HG02759 (cell line): ENCODE measurements at regions not wholly inside any gene's neighbourhood (a gene's known extent, or its start where the extent isn't known, plus 50 kb on each side); places are given as distances from the start of the nearest gene placed in this dataset.

Experiments
- ATAC-seq: cut with Tn5 transposase; IDR thresholded peaks from one replicate; pipeline ENCODE4 v1.9.1; 2021; ENCODE audit warnings: mild to moderate bottlenecking, moderate library complexity; ENCODE audit not compliant: unreplicated experiment

DNA sequence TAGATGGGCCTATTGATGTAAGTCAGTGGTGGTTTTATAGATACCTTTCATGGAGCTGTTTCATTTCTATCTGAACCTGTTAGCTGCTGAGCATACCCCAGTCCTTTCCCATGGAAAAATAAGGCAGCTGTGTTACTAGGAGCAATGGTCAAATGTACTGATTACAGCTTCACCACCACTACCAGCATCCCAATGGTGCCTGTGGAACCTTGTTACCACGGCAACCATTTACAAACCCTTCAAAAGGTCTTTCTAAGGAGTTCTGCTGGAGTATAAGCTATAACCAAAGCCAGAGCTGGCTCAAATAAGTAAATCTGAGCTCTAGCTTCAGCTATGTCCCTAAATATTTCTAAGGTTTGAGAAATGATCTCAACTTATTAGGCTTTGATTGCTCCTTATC lies 133.4 kb upstream of the ACP3 start:
- ATAC-seq, result no peak

DNA sequence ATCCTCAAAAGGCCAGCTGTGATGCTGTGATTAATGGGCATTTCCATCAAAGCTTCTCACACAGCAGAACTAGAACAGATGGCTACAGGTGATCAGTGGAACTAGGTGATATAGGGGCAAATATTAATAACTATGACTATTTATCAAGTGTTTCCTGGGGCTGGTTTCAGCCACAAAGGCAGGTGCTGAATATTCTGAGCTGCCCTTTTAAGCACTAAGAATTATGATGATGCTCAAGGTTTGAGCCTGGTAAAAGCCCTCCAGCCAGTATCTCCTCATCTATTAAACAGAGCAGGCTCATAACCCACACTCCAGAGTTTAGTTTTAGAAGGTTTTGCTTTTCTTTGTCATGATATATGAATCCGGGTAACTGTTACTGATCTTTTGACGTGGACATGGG lies 129.5 kb upstream of the ACP3 start:
- ATAC-seq, result no peak

DNA sequence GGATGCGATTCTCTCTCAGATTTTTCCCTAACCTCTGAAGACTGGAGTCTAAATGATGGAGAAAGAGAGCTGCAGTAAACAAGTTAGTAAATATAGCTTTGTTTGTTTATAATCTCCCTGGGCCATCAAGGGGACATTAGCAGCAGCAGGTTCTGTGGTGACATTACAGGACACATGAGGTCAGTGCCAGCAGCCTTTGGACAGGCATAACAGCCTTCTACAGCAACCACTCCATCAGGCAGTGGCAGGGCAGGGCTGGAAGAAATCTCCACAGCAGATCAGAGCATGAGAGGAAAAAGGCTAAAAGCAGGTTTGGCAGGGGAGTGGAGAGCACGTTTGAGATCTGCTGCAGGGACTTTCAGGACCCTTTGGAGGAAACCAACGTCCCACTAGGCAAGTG lies 127.6 kb upstream of the ACP3 start:
- ATAC-seq, result no peak

DNA sequence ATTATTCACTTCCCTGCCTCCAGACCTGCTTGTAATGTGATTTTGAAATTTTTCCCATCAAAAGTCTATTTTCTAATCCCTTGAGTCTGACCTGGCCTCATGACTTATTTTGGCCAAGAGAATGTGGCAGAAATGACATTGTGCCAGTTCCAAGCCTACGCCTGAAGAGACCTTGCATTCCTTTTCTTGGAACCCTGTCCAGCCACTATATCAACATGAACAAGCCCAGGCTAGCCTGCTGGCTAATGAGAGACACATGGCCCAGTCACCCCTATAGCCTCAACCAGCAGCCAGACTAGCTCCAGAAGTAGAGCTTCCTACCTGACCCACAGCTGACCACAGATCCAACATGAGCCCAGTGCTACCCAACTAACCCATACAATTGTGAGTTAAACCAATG lies 121.1 kb upstream of the ACP3 start:
- ATAC-seq, result no peak

DNA sequence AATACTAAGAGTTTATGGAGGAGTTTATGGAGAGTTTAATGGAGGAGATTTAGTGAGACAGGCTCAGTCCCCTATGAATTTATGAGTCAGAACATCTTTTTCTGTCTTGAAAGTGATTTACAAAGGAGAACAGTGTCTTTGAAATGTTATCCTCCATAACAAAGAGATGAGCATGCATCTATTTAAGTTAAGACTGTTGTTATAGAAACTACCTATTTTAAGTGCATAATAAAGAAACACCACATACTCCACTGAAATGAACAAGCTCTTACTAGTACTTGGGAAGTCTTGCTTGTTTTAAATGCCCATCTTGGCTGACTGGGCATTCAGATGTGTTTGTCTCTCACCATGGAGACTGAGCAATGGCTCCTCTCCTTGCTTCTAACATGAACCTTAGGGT lies 118.7 kb upstream of the ACP3 start:
- no peak for ATAC-seq

DNA sequence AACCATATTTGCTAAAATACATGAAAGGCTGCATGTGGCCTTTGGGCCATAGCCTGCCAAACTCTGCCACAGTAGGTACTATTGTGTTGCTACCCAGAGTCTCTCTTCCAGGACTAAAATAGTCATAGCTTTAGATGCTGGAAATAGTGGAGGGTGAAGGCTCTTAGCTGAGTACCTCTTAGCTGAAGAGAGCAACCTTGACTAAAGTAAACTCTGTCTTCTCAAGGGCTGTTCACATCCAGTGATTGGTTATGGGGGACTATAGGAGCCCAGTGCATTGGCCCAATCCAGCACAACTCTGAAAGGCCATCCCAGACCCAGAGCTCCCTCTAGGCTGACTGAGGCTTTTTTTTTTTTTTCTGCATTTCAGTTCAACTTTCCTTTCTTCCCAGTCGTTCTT lies 117.8 kb upstream of the ACP3 start:
- ATAC-seq, result no peak

DNA sequence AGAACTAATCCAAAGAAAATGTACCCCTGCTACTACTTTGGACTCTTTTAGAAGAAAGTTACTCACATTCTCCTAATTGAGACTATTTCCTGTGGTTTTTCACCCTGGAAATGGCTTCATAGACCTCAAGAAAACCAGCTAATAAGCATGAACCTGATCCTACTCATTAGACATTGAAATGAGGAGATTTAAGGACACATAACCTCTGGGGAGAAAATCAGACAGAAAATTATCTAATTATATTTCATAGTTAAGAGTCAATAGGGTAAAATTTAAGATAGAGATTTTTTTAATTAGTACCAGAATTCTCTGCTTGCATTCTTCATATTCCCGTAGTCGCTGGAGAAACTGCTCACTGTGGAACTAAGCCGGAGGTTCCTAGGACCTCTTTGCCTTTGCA lies 114.6 kb upstream of the ACP3 start:
- ATAC-seq, result no peak

DNA sequence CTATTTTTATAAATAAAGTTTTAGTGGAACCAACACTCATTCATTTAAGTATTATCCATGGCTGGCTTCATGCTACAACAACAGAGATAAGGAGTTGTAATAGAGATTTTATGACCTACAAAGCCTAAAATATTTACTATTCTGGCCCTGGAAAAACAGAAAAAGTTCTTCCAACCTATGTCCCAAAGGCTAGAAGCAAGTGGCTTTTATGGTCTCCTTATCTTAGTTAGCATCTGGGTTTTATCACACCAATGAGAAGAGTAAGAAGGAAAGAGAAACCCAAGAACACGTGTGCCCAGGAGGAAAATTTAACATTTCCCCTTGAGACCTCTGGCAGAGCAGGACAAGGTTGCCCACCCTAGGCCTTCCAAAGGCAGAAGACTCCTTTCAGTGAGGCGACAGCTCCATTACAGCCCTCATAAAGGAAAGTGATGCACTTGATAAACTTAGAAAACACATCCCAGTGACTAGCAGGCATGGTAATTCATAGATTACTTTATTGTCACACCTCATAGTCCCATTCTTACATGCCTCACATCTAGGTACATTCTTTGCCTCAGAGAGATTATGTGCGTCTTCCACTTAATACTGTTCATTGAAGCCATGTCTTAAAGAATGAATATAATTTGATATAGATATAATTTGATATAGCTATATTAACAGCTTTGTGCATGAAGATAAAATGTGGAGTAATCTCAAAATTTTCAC lies 113.2 kb upstream of the ACP3 start:
- ATAC-seq, result no peak

DNA sequence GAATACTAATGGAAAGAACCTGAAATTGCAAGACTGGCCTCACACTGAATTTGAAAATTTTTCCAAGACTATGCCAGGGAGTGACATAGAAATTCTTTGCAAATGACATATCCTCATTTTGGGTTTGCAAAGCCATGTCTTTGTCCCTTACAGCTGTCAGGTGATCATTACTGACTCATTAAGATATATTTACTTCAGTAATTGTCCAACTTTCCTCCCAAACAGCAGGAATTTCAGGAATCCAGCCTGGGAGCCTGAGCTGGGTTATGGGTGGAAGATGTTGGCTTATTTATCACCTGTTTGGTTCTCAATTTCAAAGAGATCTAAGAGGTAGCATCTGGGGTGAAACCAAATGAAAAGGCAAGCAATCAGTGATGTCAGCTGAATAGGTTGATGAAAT lies 111.6 kb upstream of the ACP3 start:
- ATAC-seq, result no peak

DNA sequence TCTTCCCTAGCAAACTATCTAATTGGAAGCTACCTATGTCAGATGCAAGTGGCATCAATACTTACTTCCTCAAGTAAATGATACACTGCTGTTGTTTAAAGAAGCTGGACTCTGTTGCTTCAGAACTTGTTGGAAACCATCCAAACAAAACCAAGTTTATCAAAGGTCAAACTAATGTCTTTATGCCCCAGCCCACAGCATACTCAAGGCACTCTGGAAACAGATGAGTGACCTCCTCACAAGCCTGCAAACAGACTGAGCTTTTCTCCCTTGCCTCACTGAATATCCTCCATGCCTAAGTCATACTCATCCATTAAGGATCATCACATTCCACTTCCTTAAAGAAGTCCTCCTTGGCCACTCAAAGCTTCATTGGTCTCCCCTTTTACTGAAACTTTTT lies 107.4 kb upstream of the ACP3 start:
- no peak for ATAC-seq

DNA sequence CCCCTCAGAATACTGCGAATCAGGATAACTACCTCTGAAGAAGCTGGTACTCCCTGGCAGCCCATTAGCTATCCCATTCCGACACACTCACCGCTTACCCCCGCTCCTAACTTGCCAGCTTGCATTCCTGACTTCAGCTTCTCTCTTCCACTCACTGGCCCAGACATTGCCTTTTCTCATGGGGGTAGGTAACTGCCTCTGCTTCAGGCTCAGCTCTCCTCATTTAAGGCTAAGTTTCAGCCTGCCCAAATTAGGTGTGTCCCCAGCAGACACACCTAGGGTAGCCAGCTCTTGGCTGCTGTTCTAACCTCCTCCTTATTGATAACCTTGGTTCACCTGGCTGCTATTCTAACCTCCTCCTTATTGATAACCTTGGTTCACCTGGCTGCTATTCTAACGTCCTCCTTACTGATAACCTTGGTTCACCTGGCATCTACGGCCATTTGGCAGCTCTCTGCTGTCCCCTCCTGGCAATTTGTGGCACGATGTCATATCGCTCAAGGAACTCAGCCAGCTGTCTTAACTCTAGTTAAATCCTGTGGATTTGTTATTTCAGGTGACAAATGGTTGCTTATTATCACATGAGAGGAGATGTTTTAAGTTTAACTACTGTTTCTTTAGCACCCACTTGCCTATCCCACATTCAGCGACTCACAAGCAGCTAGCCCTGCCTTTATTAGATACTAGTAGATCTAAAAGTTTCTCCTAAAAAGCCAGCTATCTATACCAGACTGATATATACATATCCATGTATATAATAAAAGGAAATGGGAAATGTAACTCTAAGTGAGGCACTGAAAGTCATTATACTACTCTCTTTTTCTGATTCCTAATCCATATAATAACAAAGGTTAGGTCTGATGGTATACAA lies 106.5 kb upstream of the ACP3 start:
- ATAC-seq, result no peak

DNA sequence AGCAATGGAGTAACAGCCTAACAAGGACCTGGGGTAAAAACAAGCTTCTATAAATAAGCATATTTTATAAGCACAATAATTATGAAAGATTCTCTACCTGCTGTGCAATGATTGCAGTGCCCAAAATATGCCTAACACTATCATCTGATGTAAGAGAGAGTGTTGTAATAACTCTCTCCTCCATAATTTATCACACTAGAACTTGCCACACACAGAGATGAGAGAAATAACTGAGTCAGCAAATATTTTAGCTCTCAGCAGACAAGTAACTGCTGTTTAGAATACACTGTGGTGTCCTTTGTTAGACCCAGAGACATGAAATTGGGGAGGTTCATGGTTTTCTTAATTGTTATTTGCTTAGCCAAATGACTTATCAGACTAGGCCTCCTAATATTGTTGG lies 105.3 kb upstream of the ACP3 start:
- no peak for ATAC-seq

DNA sequence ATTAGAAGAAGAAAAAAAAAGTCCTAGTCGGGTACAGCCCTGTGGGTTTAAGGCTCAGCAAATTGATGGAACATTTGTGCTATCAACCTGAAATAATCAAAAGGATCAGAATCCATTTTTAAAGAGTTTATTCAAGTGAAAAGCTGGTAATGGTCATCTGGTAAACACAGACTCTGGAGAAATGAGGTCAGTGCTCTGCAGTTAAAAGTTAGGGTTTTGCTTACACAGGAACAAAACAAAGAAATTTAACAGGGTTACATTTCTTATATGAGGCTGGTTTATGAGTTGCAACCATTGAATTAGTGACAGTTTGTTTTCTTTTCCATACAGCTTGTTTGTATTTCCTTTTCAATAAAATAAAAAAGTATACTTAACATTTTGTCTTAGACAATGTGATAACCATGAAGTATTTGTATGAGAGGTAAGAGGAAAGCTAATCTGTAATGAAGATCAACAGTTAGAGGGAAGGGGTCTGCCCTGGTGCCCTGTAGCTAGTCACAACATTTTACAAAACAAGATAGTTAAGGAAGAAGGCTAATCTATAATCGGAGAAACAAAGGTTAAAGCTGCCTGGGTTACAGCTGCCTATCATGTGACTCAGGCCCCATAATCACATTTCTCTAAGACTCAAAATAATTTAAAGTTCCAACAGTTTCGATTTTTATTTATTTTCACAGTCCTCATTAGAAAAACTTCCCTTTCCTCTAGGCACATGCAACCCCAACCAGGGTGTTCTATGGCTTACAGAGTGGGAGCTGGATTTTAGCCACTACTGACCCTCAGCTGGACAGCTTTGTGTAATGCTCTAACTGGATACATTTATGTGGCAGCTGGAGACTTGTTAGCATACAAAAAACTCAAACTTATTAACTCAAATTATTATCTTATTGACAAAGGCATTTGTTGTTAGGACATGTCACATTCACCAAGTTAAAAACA lies 98.1 kb upstream of the ACP3 start:
- no peak for ATAC-seq

DNA sequence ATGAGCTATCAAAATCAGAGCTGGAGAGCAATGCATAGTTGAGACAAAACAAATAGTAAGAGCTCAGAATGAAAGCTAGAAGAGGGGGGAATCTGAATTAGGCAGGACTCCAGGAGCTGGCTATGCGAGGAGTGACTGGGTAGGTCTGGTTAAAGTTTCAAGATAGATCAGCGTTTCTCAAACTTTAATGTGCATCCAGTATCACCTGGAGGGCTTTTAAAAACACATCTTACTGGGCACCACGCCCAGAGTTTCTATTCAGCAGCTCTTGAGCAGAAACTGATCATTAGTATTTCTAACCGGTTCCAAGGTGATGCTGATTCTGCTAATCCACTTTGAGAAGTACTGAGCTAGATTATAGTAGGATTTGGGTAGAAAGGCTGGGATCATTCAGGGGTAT lies 96.2 kb upstream of the ACP3 start:
- no peak for ATAC-seq

DNA sequence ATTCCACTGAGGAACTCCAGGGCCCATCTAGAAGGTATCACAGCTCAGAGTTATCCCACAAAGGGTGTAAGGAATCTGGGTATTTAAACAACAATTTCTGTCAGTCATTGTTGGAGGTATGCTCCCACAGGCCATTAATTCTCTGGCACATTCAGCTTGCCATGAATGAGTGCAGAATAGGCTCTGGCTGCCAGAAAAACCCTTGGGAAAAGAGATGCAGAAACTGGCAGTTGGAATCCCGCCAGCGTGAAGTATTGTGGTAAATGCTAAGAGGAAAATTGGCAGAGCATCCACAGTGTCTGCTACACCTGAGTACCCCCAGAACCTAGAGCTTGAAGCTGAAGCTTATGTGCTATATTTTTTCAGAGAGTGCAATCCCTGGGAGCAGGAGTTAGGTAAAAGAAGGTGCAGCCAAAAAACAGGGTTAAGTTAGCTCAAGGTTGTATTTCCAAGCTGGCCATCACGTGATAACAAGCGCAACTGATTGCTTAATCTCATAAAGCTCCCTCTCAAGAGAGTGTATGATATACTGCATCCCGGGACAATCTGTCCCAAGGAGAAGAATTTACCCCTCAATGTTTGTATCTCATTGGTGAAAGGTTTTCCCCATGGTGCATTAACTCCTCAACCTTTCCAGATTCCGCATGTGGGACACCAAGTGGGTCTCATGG lies 94.2 kb upstream of the ACP3 start:
- no peak for ATAC-seq

DNA sequence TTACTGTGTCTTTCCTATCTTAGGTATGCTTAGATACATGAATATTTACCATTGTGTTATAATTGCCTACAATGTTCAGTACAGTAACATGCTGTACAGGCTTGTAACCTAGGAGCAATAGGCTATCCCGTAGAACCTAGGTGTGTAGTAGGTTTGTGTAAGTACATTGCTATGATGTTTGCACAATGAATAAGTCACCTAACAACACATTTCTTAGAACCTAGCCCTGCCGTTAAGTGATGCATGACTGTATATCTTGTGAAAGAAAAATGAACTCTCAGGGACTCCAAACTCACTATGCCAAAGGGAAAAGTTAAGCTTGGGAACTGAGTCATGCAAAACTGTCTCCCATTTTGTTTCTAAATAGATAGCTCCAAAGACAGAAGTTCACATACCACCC lies 91.5 kb upstream of the ACP3 start:
- no peak for ATAC-seq

DNA sequence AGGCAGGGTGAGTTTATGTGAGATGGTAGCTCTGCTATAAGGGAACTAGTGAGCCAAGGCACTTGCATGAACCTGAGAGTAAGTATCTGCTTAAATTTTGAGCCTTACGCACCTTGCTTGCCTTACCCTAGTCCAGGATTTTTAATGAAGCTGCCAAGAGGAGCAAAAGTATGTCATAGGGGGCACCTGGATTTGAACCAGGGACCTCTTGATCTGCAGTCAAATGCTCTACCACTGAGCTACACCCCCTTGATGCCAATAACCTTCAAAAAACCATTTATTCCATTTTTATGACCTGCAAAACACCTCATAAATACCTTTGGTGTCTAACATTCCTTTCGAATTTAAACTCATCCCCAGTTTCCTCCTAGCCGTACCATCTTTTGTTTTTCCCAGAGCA lies 88.3 kb upstream of the ACP3 start:
- ATAC-seq, result no peak

DNA sequence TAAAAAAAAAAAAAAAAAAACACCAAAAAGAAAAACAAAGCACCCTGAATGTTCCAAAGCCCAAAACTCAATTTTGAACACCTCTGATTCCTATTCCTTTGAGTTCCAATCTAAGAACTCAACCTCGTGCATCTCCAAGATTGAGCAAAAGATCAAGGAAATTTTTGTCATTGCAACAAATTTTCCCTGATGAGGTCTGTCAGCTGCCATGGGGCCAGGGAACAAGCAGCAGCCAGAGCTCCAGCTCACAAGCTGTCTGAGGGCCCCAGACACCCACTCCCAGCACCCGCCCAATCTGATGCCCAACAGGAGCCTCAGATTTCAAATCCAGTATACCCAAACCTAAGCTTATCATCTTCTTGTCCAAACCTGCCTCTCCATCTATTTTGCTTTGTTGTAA lies 87.6 kb upstream of the ACP3 start:
- no peak for ATAC-seq

DNA sequence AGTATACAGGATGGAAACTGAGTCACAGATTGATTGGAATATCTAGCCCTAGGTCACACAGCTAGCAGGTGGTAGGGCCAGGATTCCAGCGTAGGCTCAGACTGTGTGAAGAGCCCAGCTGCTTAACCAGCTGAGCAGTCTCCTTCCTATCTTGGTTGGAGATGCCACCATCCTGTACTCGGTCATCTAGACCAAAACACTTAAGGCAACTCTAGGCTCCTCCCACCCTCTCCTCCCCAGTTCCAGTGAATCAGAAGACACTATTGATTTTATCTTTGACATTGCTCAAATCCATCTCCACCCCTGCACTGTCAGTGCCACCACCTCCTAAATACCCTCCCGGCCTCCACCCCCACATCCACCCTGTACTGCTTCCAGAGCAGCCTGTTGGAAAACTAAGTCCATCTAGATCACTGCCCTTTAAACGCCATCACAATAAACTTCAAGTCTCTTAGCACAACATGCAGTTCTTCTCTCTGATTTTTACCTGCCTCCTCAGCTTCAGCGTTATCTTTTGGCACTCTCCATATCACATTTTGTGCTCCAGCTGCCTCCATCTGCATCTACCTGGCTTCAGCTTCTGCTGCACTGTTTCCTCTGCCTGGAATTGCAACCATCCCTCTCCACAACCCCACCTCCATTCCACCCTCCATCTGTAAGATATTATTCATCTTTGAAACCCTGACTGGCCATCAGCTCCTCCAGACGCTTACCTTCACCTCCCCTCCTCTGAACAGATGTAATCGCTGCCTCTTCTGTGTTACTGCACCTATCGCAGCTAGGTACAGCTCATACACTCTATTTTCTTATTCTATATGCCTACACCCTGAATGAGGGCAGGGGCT lies 86.8 kb upstream of the ACP3 start:
- no peak for ATAC-seq

DNA sequence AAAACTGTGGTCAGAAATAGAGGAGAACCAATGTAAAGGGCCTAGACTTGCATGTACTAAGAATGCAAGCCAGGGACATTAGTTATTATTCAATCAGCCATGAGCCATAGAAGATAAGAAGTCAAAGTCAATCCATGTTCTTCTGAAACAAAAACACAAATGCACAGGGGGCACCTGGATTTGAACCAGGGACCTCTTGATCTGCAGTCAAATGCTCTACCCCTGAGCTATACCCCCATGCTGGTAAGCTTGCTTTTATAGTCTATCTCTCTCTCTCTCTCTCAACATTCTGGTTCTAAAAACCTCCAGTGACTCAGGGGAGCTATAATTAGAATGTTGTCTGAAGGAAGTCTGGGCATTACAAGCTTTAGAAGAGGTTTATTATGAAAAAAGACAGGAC lies 85.6 kb upstream of the ACP3 start:
- ATAC-seq, result no peak
